ENCODE measurements at regions not wholly inside any gene's neighbourhood (a gene's known extent, or its start where the extent isn't known, plus 50 kb on each side); places are given as distances from the start of the nearest gene placed in this dataset.

DNA sequence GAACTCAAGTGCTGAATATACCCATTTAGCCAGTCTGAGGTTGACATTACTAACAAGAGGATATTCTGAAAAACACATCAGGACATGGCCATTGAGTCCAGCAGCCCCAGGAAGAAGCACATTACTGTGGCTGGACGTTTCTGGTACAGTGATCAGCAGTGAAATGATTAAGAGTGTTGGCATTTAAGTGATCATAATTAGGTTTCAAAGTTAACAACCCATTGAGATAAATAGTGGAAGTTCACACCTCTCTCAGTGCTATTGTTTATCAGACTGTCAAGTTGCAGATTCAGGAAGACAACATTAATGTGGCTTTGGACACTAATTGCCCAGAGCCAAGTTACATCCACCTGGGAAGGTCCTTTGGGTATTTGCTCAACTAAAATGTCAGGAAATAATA lies 139.5 kb upstream of the GAREM1 start:
- Histone ChIP-seq H3K36me3 (ENCODE audit: insufficient read depth, low read length) (no peaks in the 10 kb centered on the region), H3K4me3 (ENCODE audit: low read length) (no peak overlapping the region), H3K9me3 (ENCODE audit: low read length) (no peaks in the 10 kb centered on the region), H3K27ac (ENCODE audit: low read length) (no peak overlapping the region), H2AFZ (ENCODE audit: low read depth, low read length) (no peak overlapping the region), H3K9me2 (ENCODE audit: insufficient read depth, low read length) (no peaks in the 10 kb centered on the region), H4K20me1 (ENCODE audit: insufficient read depth) (no peaks in the 10 kb centered on the region), H3K79me2 (replicated peaks; ENCODE audit: insufficient read depth, low read length) (no peaks in the 10 kb centered on the region), H3K9ac (ENCODE audit: low read length) (no peak overlapping the region), H3F3A (ENCODE audit: insufficient read depth, low read length, poor library complexity, severe bottlenecking) (no peaks in the 10 kb centered on the region), H3K27me3 (ENCODE audit: insufficient read depth, low read depth, low read length) (no peaks in the 10 kb centered on the region), H3K4me2 (ENCODE audit: low read length) (no peak overlapping the region)
- no peak for TF ChIP-seq RAD21 (conservative IDR thresholded peaks at IDR 0.05)
- TF ChIP-seq POLR2AphosphoS5 (IDR thresholded peaks at IDR 0.05), result no peak
- no peak for TF ChIP-seq REST (IDR thresholded peaks at IDR 0.05; ENCODE audit: borderline replicate concordance)
- no peak for TF ChIP-seq EP300 (conservative IDR thresholded peaks at IDR 0.05; ENCODE audit: poor library complexity, severe bottlenecking)
- TF ChIP-seq CTCF (IDR thresholded peaks at IDR 0.05; ENCODE audit: poor library complexity, severe bottlenecking), result no peak
- TF ChIP-seq SMC3 (conservative IDR thresholded peaks at IDR 0.05; ENCODE audit: poor library complexity), result no peak
- no peak for TF ChIP-seq TAF1 (IDR thresholded peaks at IDR 0.05; ENCODE audit: low read depth)
- TF ChIP-seq EZH2 (IDR thresholded peaks at IDR 0.05; ENCODE audit: borderline replicate concordance, insufficient read depth, low read length, poor library complexity, severe bottlenecking), result no peak
- TF ChIP-seq MXI1 (conservative IDR thresholded peaks at IDR 0.05; ENCODE audit: poor library complexity, severe bottlenecking), result no peak

GRCh38 chr18:32607816-32608215 lies 137.1 kb upstream of the GAREM1 start:
- H3F3A ChIP-seq (ENCODE audit: insufficient read depth, low read length, poor library complexity, severe bottlenecking), result no peaks in the 10 kb centered on the region
- no peaks in the 10 kb centered on the region for H3K9me3 ChIP-seq (ENCODE audit: low read length)
- no peaks in the 10 kb centered on the region for H4K20me1 ChIP-seq (ENCODE audit: insufficient read depth)
- H3K36me3 ChIP-seq (ENCODE audit: insufficient read depth, low read length), result no peaks in the 10 kb centered on the region
- H3K27ac ChIP-seq (ENCODE audit: low read length), result no peak overlapping the region
- H3K4me2 ChIP-seq (ENCODE audit: low read length), result no peak overlapping the region
- TF ChIP-seq MXI1 (conservative IDR thresholded peaks at IDR 0.05; ENCODE audit: poor library complexity, severe bottlenecking), result no peak
- TF ChIP-seq EP300 (conservative IDR thresholded peaks at IDR 0.05; ENCODE audit: poor library complexity, severe bottlenecking), result no peak
- no peak for TF ChIP-seq EZH2 (IDR thresholded peaks at IDR 0.05; ENCODE audit: borderline replicate concordance, insufficient read depth, low read length, poor library complexity, severe bottlenecking)
- no peak overlapping the region for H3K4me3 ChIP-seq (ENCODE audit: low read length)
- H3K79me2 ChIP-seq (replicated peaks; ENCODE audit: insufficient read depth, low read length), result no peaks in the 10 kb centered on the region
- H3K9ac ChIP-seq (ENCODE audit: low read length), result no peak overlapping the region
- H3K9me2 ChIP-seq (ENCODE audit: insufficient read depth, low read length), result no peaks in the 10 kb centered on the region
- no peak overlapping the region for H2AFZ ChIP-seq (ENCODE audit: low read depth, low read length)
- no peaks in the 10 kb centered on the region for H3K27me3 ChIP-seq (ENCODE audit: insufficient read depth, low read depth, low read length)

- Histone ChIP-seq H3K27me3 (ENCODE audit: insufficient read depth, low read depth, low read length) (no peaks in the 10 kb centered on the region), H3F3A (ENCODE audit: insufficient read depth, low read length, poor library complexity, severe bottlenecking) (no peaks in the 10 kb centered on the region), H3K79me2 (replicated peaks; ENCODE audit: insufficient read depth, low read length) (no peaks in the 10 kb centered on the region), H3K9ac (ENCODE audit: low read length) (no peak overlapping the region), H3K36me3 (ENCODE audit: insufficient read depth, low read length) (no peaks in the 10 kb centered on the region), H4K20me1 (ENCODE audit: insufficient read depth) (no peaks in the 10 kb centered on the region), H3K27ac (ENCODE audit: low read length) (no peak overlapping the region), H3K4me2 (ENCODE audit: low read length) (no peak overlapping the region), H3K9me2 (ENCODE audit: insufficient read depth, low read length) (no peaks in the 10 kb centered on the region), H3K9me3 (ENCODE audit: low read length) (no peaks in the 10 kb centered on the region), H2AFZ (ENCODE audit: low read depth, low read length) (no peak overlapping the region), H3K4me3 (ENCODE audit: low read length) (no peak overlapping the region)
- no peak for TF ChIP-seq SMC3 (conservative IDR thresholded peaks at IDR 0.05; ENCODE audit: poor library complexity)
- TF ChIP-seq EZH2 (IDR thresholded peaks at IDR 0.05; ENCODE audit: borderline replicate concordance, insufficient read depth, low read length, poor library complexity, severe bottlenecking), result no peak
- no peak for TF ChIP-seq TAF1 (IDR thresholded peaks at IDR 0.05; ENCODE audit: low read depth)
- no peak for TF ChIP-seq MXI1 (conservative IDR thresholded peaks at IDR 0.05; ENCODE audit: poor library complexity, severe bottlenecking)
- no peak for TF ChIP-seq REST (IDR thresholded peaks at IDR 0.05; ENCODE audit: borderline replicate concordance)
- no peak for TF ChIP-seq RAD21 (conservative IDR thresholded peaks at IDR 0.05)
- no peak for TF ChIP-seq EP300 (conservative IDR thresholded peaks at IDR 0.05; ENCODE audit: poor library complexity, severe bottlenecking)
- no peak for TF ChIP-seq CTCF (IDR thresholded peaks at IDR 0.05; ENCODE audit: poor library complexity, severe bottlenecking)
- TF ChIP-seq POLR2AphosphoS5 (IDR thresholded peaks at IDR 0.05), result no peak
These were observed 127.5 kb upstream of the GAREM1 start for GRCh38 chr18:32598144-32598543.

Measured in neural cell (in vitro differentiated cells).